ENCODE measurements at regions not wholly inside any gene's neighbourhood (a gene's known extent, or its start where the extent isn't known, plus 50 kb on each side); places are given as distances from the start of the nearest gene placed in this dataset.
"Not testable (repeated sequence)": the region's sequence is repeated elsewhere in the genome, so short reads cannot be mapped to it uniquely, and the experiment has no call there.

GRCh38 chr7:159209429-159209828, 64.8 kb upstream of the VIPR2 start:
- DNase-seq (ENCODE audit: low read depth in 2 of 2): no peak

- no peak for DNase-seq (ENCODE audit: low read depth in 2 of 2)
Observed at GRCh38 chr7:159207951-159208350, 63.3 kb upstream of the VIPR2 start.

GRCh38 chr7:159207393-159207792, 62.7 kb upstream of the VIPR2 start:
- no peak for DNase-seq (ENCODE audit: low read depth in 2 of 2)

- no peak for DNase-seq (ENCODE audit: low read depth in 2 of 2)
Observed at GRCh38 chr7:159205833-159206232, 61.2 kb upstream of the VIPR2 start.

GRCh38 chr7:159204664-159205063, 60.0 kb upstream of the VIPR2 start:
- DNase-seq (ENCODE audit: low read depth in 2 of 2): no peak

- not testable (repeated sequence) for DNase-seq (ENCODE audit: low read depth in 2 of 2)
Observed at GRCh38 chr7:159203253-159203652, 58.6 kb upstream of the VIPR2 start.

GRCh38 chr7:159201722-159202330, 57.2 kb upstream of the VIPR2 start:
- DNase-seq (ENCODE audit: low read depth in 2 of 2): no peak

- no peak for DNase-seq (ENCODE audit: low read depth in 2 of 2)
Observed at GRCh38 chr7:159200421-159200820, 55.8 kb upstream of the VIPR2 start.

- DNase-seq (ENCODE audit: low read depth in 2 of 2): no peak
Observed at GRCh38 chr7:159198016-159198724, 53.5 kb upstream of the VIPR2 start.

- DNase-seq (ENCODE audit: low read depth in 2 of 2): peak; percentile 21 to 28
Observed at GRCh38 chr7:159197066-159197975, 52.7 kb upstream of the VIPR2 start.

- no peak for DNase-seq (ENCODE audit: low read depth in 2 of 2)
Observed at GRCh38 chr7:159196584-159196983, 51.9 kb upstream of the VIPR2 start.

GRCh38 chr7:159195946-159196345, 51.3 kb upstream of the VIPR2 start:
- no peak for DNase-seq (ENCODE audit: low read depth in 2 of 2)
